Smooth muscle cell (in vitro differentiated cells): ENCODE measurements at regions not wholly inside any gene's neighbourhood (a gene's known extent, or its start where the extent isn't known, plus 50 kb on each side); places are given as distances from the start of the nearest gene placed in this dataset.

Experiments
- DNase-seq: peaks from one replicate; lab custom pipeline; 2025; ENCODE audit not compliant: unreplicated experiment; lab: John Stamatoyannopoulos, UW
- H2AFZ ChIP-seq: fragments of 200-600 bp; sonication (generic); 2 replicates; pipeline ENCODE4 v1.6.0; 2016; ENCODE audit warnings: antibody characterized with exemption, low read depth, mild to moderate bottlenecking
- H3F3A ChIP-seq: fragments of 200-600 bp; sonication (generic); 2 replicates; pipeline ENCODE4 v1.6.0; 2017; ENCODE audit warnings: antibody characterized with exemption, low read depth
- H3K27ac ChIP-seq: fragments of 200-600 bp; sonication (generic); 2 replicates; pipeline ENCODE4 v1.5.1; 2016; ENCODE audit warnings: low read depth, mild to moderate bottlenecking
- H3K27me3 ChIP-seq: fragments of 200-600 bp; sonication (generic); 2 replicates; pipeline ENCODE4 v1.6.1; 2016; ENCODE audit warnings: low read depth, mild to moderate bottlenecking
- H3K36me3 ChIP-seq: fragments of 200-600 bp; sonication (generic); 2 replicates; pipeline ENCODE4 v1.5.1; 2016; ENCODE audit warnings: low read depth
- H3K4me1 ChIP-seq: fragments of 200-600 bp; sonication (generic); 2 replicates; pipeline ENCODE4 v1.5.1; 2016; ENCODE audit warnings: low read depth
- H3K4me2 ChIP-seq: fragments of 200-600 bp; sonication (generic); 2 replicates; pipeline ENCODE4 v1.6.0; 2016; ENCODE audit warnings: mild to moderate bottlenecking
- H3K4me3 ChIP-seq: fragments of 200-600 bp; sonication (generic); 2 replicates; pipeline ENCODE4 v1.5.1; 2016; ENCODE audit warnings: mild to moderate bottlenecking
- H3K79me2 ChIP-seq: fragments of 200-600 bp; sonication (generic); 2 replicates; pipeline ENCODE4 v1.6.0; 2016; ENCODE audit warnings: low read depth, mild to moderate bottlenecking
- H3K9ac ChIP-seq: fragments of 200-600 bp; sonication (generic); 2 replicates; pipeline ENCODE4 v1.6.0; 2016; ENCODE audit warnings: low read depth
- H3K9me3 ChIP-seq: fragments of 200-600 bp; sonication (generic); replicated peaks from 2 replicates; pipeline ENCODE4 v1.5.1; 2016; ENCODE audit warnings: low read depth
- H4K20me1 ChIP-seq: fragments of 200-600 bp; sonication (generic); 2 replicates; pipeline ENCODE4 v1.6.0; 2016; ENCODE audit warnings: low read depth
- WGBS: methylation state at CpG from one replicate; pipeline ENCODE4 v1.1.7; 2016; ENCODE audit warnings: low lambda C conversion rate; 5-methylcytosine and 5-hydroxymethylcytosine counted together
- TF ChIP-seq, protein P1 (sequence below): fragments of 200-600 bp; sonication (generic); IDR thresholded peaks from 2 replicates; pipeline ENCODE4 v1.5.1; 2017; ENCODE audit warnings: borderline replicate concordance, mild to moderate bottlenecking, antibody characterized with exemption; ENCODE audit not compliant: insufficient read depth, poor library complexity, severe bottlenecking

DNA sequence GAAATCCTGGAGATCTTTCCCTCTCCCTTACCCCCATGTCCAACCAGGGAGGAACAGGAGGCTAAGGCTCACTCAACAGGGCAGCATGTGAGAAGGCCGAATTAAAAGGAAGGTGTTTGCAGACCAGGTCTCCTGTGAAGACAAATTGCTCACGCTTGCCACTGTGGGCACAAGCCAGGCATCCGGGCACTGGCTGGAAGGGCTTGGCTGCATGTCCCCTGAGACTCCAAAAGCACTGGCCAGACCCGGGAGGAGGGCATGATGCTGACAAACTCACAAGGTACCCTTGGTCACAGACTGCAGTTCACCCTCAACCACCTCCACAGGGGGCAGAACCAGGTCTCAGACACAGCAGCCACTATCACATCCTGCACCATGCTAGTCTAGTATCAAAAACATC, 113.7 kb upstream of the NSMCE3 start:
- no peak overlapping the region for H3K4me2 ChIP-seq
- TF ChIP-seq, protein P1, sequence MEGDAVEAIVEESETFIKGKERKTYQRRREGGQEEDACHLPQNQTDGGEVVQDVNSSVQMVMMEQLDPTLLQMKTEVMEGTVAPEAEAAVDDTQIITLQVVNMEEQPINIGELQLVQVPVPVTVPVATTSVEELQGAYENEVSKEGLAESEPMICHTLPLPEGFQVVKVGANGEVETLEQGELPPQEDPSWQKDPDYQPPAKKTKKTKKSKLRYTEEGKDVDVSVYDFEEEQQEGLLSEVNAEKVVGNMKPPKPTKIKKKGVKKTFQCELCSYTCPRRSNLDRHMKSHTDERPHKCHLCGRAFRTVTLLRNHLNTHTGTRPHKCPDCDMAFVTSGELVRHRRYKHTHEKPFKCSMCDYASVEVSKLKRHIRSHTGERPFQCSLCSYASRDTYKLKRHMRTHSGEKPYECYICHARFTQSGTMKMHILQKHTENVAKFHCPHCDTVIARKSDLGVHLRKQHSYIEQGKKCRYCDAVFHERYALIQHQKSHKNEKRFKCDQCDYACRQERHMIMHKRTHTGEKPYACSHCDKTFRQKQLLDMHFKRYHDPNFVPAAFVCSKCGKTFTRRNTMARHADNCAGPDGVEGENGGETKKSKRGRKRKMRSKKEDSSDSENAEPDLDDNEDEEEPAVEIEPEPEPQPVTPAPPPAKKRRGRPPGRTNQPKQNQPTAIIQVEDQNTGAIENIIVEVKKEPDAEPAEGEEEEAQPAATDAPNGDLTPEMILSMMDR: no peak
- H3K79me2 ChIP-seq: no peaks in the 10 kb centered on the region
- H4K20me1 ChIP-seq: no peaks in the 10 kb centered on the region
- H3K4me1 ChIP-seq: peaks cover 9% of the 10 kb centered on the region
- H3K27me3 ChIP-seq: no peaks in the 10 kb centered on the region
- no peak overlapping the region for H2AFZ ChIP-seq
- no peak overlapping the region for H3K27ac ChIP-seq
- WGBS: 94% methylated on average over 4 of the region's 4 CpGs
- H3K9me3 ChIP-seq: no peaks in the 10 kb centered on the region
- no peak for DNase-seq
- H3F3A ChIP-seq: no peaks in the 10 kb centered on the region
- H3K9ac ChIP-seq: no peak overlapping the region
- H3K36me3 ChIP-seq: no peaks in the 10 kb centered on the region
- H3K4me3 ChIP-seq: no peak overlapping the region

DNA sequence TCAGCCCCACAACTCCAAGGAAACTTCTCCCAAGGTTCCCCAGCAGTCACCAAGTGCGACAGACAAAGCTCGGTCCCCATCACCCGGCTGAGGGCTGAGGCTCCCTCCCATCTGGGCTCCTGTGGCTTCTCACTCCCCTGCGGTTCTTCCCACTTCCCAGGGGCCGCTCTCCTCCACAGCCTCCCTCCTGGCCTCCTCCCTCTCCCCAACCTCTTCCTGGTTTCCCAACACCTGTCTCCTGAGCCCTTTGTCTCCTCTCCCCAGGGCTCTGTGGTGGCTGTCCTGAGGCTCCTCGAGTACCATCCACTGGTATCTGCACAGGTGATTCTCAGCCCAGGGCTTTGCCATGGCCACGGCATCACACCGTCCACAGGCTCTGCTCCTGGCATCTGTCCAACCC, 113.2 kb upstream of the NSMCE3 start:
- 91% methylated on average over 8 of the region's 8 CpGs for WGBS
- Histone ChIP-seq H2AFZ (no peak overlapping the region), H3F3A (no peaks in the 10 kb centered on the region), H4K20me1 (no peaks in the 10 kb centered on the region), H3K27me3 (no peaks in the 10 kb centered on the region), H3K36me3 (no peaks in the 10 kb centered on the region), H3K9me3 (no peaks in the 10 kb centered on the region), H3K27ac (no peak overlapping the region), H3K4me3 (no peak overlapping the region), H3K4me2 (no peak overlapping the region), H3K79me2 (no peaks in the 10 kb centered on the region), H3K9ac (no peak overlapping the region), H3K4me1 (peaks cover 9% of the 10 kb centered on the region)
- DNase-seq: no peak
- TF ChIP-seq, protein P1: no peak

DNA sequence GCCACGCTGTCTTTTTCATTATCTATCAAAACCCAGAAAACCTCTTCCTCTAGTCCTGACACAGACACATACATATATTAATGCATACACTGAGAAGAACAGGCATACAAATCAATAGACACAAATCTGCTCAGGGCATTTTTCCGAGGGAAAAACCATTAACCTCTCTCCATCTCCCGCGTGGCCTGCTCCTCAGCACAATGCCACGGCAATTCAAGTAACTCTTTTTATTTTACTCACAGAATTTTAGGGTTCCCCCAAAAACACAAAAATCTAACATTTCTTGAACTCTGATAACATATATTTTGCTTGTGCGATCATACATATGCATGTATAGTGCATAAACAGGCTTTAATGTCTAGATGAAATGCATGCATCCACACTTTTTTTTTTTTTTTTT, 110.8 kb upstream of the NSMCE3 start:
- Histone ChIP-seq H3K4me2 (no peak overlapping the region), H2AFZ (no peak overlapping the region), H3K27me3 (no peaks in the 10 kb centered on the region), H3K36me3 (no peaks in the 10 kb centered on the region), H3K27ac (no peak overlapping the region), H3K79me2 (no peaks in the 10 kb centered on the region), H3K9me3 (no peaks in the 10 kb centered on the region), H3K4me1 (peaks cover 17% of the 10 kb centered on the region), H3K9ac (no peak overlapping the region), H3K4me3 (no peak overlapping the region), H4K20me1 (no peaks in the 10 kb centered on the region), H3F3A (no peaks in the 10 kb centered on the region)
- 97% methylated on average over 6 of the region's 6 CpGs for WGBS
- TF ChIP-seq, protein P1: no peak
- DNase-seq: no peak

DNA sequence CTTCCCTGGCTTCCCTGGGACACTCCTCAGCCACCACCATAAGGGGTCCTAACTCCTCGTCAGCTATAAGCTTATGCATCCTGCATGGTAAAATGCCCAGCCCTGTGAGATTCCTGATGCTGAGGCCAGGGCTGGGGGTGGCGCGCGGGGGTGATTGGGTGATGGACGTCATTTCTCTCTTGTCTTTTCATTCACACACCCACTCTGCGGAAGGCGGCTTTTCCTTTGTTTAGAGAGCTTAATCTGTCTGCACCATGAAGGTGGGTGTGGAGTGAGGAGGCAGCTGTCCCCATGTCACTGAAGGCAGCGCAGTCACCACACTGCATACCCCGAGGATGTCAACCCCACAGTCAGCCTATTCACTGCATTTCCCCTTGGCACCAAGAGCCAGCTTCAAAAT, 110.0 kb upstream of the NSMCE3 start:
- Histone ChIP-seq H3K79me2 (no peaks in the 10 kb centered on the region), H3K36me3 (no peaks in the 10 kb centered on the region), H3K9ac (no peak overlapping the region), H3K4me3 (no peak overlapping the region), H3K4me1 (peaks cover 17% of the 10 kb centered on the region), H4K20me1 (no peaks in the 10 kb centered on the region), H3F3A (no peaks in the 10 kb centered on the region), H3K27ac (no peak overlapping the region), H2AFZ (no peak overlapping the region), H3K27me3 (no peaks in the 10 kb centered on the region), H3K9me3 (no peaks in the 10 kb centered on the region), H3K4me2 (no peak overlapping the region)
- WGBS: 65% methylated on average over 9 of the region's 9 CpGs
- DNase-seq: no peak
- TF ChIP-seq, protein P1: no peak
